ENCODE measurements at regions not wholly inside any gene's neighbourhood (a gene's known extent, or its start where the extent isn't known, plus 50 kb on each side); places are given as distances from the start of the nearest gene placed in this dataset.
A peak's percentile ranks its signal among the peaks of the same experiment; 100 is the strongest.

GRCh38 chr1:209041927-209042326 is 541.6 kb upstream of the CAMK1G start:
- no peak for ATAC-seq
- DNase-seq = no peak
- Histone ChIP-seq H3K4me1 (peaks cover 0 to 5% of the 10 kb centered on the region in 2 donors), H3K27ac (no peak overlapping the region), H3K9me3 (no peaks in the 10 kb centered on the region), H3K36me3 (no peaks in the 10 kb centered on the region), H3K4me3 (no peak overlapping the region), H3K27me3 (no peaks in the 10 kb centered on the region)
- intact Hi-C loops (cut with DNase I) = no loop called here
- TF ChIP-seq, protein P1, sequence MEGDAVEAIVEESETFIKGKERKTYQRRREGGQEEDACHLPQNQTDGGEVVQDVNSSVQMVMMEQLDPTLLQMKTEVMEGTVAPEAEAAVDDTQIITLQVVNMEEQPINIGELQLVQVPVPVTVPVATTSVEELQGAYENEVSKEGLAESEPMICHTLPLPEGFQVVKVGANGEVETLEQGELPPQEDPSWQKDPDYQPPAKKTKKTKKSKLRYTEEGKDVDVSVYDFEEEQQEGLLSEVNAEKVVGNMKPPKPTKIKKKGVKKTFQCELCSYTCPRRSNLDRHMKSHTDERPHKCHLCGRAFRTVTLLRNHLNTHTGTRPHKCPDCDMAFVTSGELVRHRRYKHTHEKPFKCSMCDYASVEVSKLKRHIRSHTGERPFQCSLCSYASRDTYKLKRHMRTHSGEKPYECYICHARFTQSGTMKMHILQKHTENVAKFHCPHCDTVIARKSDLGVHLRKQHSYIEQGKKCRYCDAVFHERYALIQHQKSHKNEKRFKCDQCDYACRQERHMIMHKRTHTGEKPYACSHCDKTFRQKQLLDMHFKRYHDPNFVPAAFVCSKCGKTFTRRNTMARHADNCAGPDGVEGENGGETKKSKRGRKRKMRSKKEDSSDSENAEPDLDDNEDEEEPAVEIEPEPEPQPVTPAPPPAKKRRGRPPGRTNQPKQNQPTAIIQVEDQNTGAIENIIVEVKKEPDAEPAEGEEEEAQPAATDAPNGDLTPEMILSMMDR (IDR thresholded peaks at IDR 0.05) = no peak

DNA sequence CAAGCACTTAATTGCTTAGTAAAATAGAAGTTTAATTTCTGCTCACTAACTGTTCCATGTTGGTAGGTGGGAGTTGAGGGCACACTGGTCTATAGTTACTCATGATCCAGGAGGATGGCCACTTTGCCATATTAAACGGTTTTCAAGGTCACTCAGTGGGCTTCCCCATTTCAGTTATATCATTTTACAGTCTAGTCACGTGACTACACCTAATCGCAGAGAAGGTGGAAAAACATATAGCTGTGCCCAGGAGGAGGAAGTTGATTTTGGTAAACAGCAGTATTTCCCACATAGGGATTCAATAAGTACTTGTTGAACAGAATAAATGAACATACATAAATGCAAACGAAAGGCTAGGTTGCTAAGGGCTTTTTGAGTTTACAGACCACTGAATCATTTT is 541.1 kb upstream of the CAMK1G start:
- H3K27ac ChIP-seq = no peak overlapping the region
- DNase-seq (no peak), ATAC-seq (no peak)
- H3K36me3 ChIP-seq = no peaks in the 10 kb centered on the region
- no peaks in the 10 kb centered on the region for H3K27me3 ChIP-seq
- no peaks in the 10 kb centered on the region for H3K9me3 ChIP-seq
- TF ChIP-seq, protein P1 (IDR thresholded peaks at IDR 0.05) = no peak
- H3K4me3 ChIP-seq = no peak overlapping the region
- intact Hi-C loops (cut with DNase I) = no loop called here
- peaks cover 0 to 5% of the 10 kb centered on the region in 2 donors for H3K4me1 ChIP-seq

DNA sequence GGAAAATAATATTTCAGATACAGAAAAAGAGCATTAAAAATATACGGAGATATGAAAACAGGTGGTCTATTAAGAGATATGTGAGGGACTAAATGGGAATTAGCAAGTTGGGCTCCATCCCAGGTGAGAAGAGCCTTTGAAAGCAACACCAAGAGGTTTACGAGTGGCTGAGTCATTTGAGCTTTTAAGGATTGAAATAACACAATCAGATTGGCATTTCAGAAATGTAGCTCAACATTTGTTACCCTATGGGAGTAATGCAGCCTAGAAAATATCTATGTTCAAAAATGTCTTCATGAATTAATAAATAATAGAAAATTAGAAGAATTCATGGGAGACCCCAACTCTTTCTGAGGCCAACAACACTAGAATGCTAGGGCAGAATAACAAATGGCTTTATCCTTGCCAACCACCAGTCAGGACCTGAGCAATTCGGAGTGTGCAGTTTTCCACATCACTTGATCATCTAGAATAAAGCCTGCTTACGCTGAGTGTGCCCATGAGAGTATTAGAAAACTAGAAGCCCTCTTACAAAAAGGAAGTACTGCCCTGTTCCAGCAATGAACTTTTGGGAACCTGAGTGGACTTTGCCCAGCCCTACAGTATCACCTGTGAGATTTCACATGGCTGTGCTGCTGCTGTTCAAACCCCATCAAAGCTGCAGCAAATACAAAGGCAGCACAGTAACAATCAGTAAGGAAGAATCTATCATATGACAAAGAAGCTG is 538.0 kb upstream of the CAMK1G start:
- no peak overlapping the region for H3K4me3 ChIP-seq
- intact Hi-C loops (cut with DNase I) = no loop called here
- ATAC-seq (peak; percentile 87), DNase-seq (peak in 1 of 4 donors; percentile 32)
- H3K4me1 ChIP-seq = no peaks in the 10 kb centered on the region
- peak overlapping the region; percentile 20 to 34 for H3K27ac ChIP-seq
- no peaks in the 10 kb centered on the region for H3K9me3 ChIP-seq
- TF ChIP-seq, protein P1 (IDR thresholded peaks at IDR 0.05) = no peak
- no peaks in the 10 kb centered on the region for H3K36me3 ChIP-seq
- no peaks in the 10 kb centered on the region for H3K27me3 ChIP-seq

DNA sequence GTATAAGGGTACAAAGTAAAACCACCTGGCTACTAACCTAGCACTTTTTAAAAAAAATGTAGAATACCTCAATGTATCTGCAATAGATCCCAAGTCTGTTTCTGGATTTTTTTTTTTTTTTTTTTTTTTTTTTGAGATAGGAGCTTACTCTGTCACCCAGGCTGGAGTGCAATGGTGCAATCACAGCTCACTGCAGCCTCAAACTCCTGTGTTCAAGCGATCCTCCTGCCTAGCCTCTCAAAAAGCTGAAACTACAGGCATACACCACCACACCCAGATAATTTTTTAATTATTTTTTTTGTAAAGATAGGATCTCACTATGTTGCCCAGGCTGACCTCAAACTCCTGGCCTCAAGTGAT is 537.5 kb upstream of the CAMK1G start:
- peak; percentile 6 for ATAC-seq
- no peak for DNase-seq
- intact Hi-C loops (cut with DNase I) = no loop called here
- Histone ChIP-seq H3K36me3 (no peaks in the 10 kb centered on the region), H3K9me3 (no peaks in the 10 kb centered on the region), H3K27me3 (no peaks in the 10 kb centered on the region), H3K4me1 (no peaks in the 10 kb centered on the region), H3K4me3 (no peak overlapping the region), H3K27ac (peak overlapping the region; percentile 20 to 34)
- TF ChIP-seq, protein P1 (IDR thresholded peaks at IDR 0.05) = no peak

DNA sequence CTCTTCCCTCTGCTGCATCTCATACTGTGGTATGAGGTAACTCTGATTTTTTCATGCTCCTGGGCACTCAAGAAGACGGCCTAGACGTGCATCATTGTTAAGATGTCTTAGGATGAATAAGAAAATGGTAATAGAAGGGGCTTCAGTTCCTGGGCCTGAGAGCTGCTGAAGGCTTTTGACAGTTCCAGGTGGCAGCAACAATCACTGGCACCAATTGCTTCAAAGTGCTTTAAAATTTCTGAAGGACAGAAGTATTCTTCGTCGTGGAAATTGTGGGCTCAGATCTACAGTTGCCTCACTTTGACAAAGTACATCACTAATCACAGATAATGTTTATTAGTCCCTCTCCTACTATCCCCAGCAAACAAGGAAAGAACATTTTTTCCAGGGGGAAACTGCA is 536.6 kb upstream of the CAMK1G start:
- H3K36me3 ChIP-seq = no peaks in the 10 kb centered on the region
- no peaks in the 10 kb centered on the region for H3K9me3 ChIP-seq
- H3K4me3 ChIP-seq = no peak overlapping the region
- H3K27me3 ChIP-seq = no peaks in the 10 kb centered on the region
- ATAC-seq (no peak), DNase-seq (no peak)
- no peaks in the 10 kb centered on the region for H3K4me1 ChIP-seq
- intact Hi-C loops (cut with DNase I) = no loop called here
- no peak overlapping the region for H3K27ac ChIP-seq
- TF ChIP-seq, protein P1 (IDR thresholded peaks at IDR 0.05) = no peak

Data from left lung (tissue), 4 donors.